Activated CD4-positive, alpha-beta T cell treated with anti-CD3 and anti-CD28 coated beads, Interleukin-2, amount 50 U/mL, for 4 hours (primary cell): ENCODE measurements at regions not wholly inside any gene's neighbourhood (a gene's known extent, or its start where the extent isn't known, plus 50 kb on each side); places are given as distances from the start of the nearest gene placed in this dataset.
A peak's percentile ranks its signal among the peaks of the same experiment; 100 is the strongest.
"Not testable (repeated sequence)": the region's sequence is repeated elsewhere in the genome, so short reads cannot be mapped to it uniquely, and the experiment has no call there.

Source experiments
- DNase-seq, 2 experiments: peaks; one replicate each; pipeline ENCODE4 v3.0.0-alpha.2; 2020

DNA sequence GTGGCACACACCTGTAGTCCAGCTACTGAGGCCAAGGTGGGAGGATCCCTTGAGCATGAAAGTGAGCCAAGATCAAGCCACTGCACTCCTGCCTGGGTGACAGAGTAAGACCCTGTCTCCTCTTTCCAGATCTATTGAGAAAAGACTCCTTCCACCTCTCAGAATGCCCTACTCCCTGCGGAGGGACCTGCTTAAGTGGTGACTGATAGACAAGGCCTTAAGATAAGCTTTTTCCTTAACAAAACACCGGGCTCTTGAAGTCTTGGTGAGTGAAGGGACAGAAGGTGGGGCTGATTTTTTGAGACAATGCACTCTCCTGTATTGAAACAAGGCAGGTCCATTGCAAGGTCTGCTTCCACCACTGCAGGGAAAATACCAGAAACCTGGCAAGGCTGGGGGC lies 338.4 kb upstream of the FRG2C start:
- no peak for DNase-seq

DNA sequence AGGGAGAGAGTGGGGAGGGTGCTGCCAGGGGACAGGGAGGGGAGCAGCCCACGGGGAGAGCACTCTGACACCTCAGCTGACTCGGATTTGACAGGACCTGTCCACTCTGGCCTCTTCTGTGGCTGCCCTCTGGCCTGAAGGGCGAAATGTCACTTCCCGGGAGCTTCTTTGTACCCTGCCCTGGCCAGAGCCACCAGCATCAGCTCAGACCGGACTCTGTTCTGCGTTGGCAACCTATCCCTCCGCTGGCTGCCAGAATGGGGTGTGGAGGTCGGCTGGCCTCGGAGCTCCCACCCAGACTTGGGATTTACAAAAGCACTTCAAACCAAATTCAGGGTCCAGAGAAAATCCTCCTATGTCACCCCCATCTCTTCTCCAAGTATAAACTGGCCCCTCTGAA lies 336.7 kb upstream of the FRG2C start:
- no peak for DNase-seq

DNA sequence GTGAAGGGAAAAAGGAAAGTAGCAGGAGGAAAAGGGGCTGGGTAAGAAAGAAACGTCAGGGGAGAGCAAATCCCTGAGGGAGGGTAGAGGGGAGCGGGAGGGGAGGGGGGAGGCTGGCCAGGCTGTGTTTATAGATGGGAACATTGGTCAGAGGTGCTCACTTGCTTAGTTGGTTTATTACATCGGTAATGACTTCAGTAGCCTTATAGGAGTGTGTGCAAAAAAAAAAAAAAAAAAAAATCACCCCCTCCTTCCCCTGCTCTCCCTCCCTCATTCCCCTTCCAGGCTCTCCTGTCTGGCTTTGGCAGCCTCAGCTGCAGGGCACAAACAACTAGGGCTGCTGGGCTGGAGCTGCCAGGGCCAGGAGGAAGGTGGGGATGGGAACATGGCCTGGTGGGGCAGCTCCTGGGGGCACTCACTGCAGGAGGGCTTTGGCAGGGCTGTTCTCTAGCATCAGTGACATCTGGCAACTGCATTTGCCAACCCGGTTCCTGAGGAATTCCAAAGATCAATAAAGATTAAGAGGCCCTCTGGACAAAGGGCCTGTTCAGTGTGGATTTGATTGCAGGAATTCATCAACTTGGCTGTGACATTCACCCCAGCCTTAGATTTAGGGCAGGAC lies 334.5 kb upstream of the FRG2C start:
- DNase-seq, result no peak

GRCh38 chr3:75330446-75330845 lies 333.7 kb upstream of the FRG2C start:
- not testable (repeated sequence) for DNase-seq

- not testable (repeated sequence) for DNase-seq
Measured at GRCh38 chr3:75332090-75332489, 332.0 kb upstream of the FRG2C start.

DNA sequence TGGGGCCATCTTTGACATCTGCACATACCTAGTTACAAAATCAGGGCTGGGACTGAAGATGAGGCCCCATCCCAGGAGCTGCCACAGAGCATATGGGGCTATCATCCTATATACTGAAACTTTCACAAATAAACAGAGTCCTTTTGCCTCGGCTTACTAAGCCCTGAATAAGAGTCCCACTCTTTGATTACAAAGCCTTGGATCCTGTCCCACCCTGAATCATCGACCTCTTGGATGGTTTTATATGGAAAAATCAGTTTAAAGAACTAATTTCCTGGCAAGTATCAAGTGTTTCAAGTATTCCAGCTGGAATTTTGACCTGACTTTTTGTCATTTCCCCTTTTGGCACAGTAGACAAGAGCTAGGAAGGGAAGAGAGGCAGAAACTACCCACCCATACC lies 331.3 kb upstream of the FRG2C start:
- no peak for DNase-seq

- no peak for DNase-seq
Measured at GRCh38 chr3:75334299-75334698, 329.8 kb upstream of the FRG2C start.

- no peak for DNase-seq
Measured at GRCh38 chr3:75337226-75337900, 326.8 kb upstream of the FRG2C start.

- DNase-seq, result no peak
Measured at GRCh38 chr3:75338342-75338741, 325.8 kb upstream of the FRG2C start.

- DNase-seq, result no peak
Measured at GRCh38 chr3:75341324-75342067, 322.6 kb upstream of the FRG2C start.

GRCh38 chr3:75342425-75342824 lies 321.7 kb upstream of the FRG2C start:
- no peak for DNase-seq

DNA sequence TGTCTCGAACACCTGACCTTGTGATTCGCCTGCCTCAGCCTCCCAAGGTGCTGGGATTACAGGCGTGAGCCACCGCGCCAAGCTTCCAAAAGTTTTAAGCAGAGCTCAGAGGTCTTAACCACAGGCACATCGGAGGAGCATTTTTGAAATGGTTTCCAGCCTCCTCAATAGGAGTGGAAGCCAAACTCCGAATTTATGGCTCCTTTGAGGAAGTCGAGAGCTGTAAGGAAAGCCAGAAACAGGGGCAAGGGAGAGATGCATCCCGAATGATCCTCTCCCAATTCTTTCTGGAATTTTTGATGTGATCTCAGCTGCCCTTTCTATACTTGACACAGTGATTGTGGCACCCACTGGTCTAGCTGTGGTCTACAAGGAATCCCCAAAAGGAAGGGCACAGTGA lies 313.6 kb upstream of the FRG2C start:
- DNase-seq, result not testable (repeated sequence)

- DNase-seq, result peak in 1 of 2 experiments; percentile 2
Measured at GRCh38 chr3:75362086-75362784, 301.9 kb upstream of the FRG2C start.

GRCh38 chr3:75372964-75373363 lies 291.2 kb upstream of the FRG2C start:
- not testable (repeated sequence) for DNase-seq

- DNase-seq, result not testable (repeated sequence)
Measured at GRCh38 chr3:75379840-75380239, 284.3 kb upstream of the FRG2C start.

DNA sequence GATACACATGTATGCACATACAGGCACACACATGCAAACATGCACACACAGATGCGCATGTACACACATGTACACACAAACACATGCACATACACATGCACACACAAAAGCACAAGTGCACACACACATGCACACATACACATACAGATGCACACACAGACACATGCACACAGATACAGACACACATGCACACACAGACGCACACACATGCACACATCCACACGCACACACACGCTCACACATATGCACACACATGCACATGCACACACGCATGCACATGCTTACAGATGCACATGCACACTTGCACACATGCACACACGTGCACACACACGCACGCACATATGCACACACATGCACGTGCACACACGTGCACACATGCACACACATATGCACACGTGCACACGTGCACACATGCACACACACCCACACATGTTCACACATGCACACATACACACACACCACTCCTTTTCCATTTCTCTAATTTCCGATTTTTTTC lies 283.8 kb upstream of the FRG2C start:
- no peak for DNase-seq

GRCh38 chr3:75384016-75384415 lies 280.1 kb upstream of the FRG2C start:
- not testable (repeated sequence) for DNase-seq

DNA sequence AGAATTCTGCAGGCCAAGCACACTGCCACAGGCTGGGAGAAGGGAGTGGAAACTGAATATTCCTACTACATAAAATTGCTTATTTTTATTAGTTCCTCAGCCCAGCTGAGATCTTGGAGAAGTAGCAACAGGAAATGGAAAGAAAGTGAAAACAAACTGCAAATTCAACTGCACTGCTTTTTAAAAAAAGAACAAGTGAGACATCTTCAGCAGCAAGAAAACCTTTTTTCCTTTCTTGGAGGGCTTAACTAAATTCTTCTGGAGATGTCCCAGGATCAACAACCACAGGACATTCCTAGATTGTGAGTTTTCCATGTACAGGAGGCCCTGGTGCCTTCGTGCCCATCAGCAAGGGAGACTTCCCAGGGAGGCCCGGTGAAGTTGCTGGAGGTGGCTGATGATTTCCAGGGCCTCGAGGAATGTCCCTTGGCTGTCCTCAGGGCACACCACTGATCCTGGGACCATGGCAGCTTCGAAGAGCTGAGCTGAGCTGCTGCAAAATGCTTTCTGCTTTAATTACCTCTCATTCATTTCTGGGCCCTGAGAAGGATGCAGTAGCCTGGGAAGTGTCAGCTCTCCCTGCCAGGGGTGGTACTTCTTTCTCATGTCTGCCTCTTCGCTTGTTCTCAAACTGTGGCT lies 275.5 kb upstream of the FRG2C start:
- not testable (repeated sequence) for DNase-seq

GRCh38 chr3:75393288-75393694 lies 270.8 kb upstream of the FRG2C start:
- not testable (repeated sequence) for DNase-seq

DNA sequence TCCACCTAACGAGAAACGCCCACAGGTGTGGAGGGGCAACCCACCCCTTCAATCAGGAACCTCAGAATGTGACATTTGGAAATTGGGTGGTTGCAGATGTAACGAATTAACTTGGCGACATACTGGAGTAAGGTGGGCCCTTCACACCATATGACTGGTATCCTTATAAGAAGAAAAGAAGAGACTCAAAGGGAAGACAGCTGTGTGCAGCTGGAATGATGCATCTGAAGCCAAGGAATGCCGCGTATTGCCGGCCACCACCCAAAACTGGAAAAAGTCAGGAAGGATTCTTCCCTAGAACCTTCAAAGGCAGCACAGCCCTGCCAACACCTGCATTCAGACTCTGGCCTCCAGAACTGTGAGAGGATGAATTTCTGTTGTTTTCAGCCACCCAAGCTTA lies 270.0 kb upstream of the FRG2C start:
- DNase-seq, result not testable (repeated sequence)

DNA sequence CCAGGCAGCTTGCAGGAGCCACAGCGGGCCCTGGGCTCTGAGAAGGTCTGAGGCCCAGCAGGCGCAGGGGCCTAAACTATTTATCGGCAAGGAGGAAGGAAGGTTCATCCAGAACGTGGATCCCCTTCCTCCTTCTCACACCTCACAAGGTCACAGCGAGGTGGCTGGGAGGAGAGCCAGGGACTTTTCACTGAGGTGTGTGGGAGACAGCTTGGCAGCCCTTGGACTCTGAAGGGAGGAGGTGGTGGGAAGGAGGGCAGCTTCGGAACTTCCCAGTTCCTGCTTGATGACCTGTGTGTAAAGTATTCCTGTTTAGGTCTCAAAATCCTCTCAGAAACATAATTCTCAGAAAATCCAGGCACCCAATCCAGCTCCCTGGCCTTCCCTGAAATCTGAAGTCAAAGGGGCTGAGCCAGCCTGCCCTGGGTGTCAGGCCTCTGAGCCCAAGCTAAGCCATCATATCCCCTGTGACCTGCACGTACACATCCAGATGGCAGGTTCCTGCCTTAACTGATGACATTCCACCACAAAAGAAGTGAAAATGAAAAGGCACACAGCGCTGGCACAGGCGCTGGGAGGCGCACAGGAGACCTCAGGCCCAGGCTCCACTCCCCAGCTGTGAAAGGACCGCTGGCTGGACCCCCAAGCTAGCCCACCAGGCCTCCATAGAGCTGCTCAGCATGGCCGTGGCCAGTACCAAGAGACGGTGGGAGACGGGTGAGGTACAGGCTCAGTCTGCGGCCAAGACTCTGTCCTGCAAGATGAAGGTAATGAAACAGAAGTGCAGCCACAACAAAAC lies 269.4 kb upstream of the FRG2C start:
- DNase-seq, result not testable (repeated sequence)
